ENCODE measurements at regions not wholly inside any gene's neighbourhood (a gene's known extent, or its start where the extent isn't known, plus 50 kb on each side); places are given as distances from the start of the nearest gene placed in this dataset.
A peak's percentile ranks its signal among the peaks of the same experiment; 100 is the strongest.

DNA sequence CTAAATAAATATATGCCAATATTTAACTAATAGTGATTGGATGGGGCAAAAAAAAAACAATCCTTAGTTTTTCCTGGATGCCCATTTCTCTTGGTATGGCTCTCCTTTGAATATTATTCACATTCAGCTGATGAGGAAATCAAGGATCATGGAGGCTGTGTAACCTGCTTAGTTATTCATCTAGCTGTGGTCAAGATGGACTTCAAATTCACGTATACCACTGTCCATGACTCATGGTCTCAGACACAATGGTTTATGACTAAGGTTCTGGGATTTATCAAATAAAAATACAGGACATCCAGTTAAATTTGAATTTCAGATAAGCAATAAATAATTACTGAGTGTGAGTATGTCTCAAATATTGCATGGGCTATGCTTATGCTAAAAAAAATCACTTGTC lies 191.5 kb upstream of the CELF2 start:
- no peak overlapping the region for H3K14ac ChIP-seq (replicated peaks; ENCODE audit: low read depth, low read length)
- no peak overlapping the region for H2AFZ ChIP-seq (replicated peaks; ENCODE audit: low read length, poor library complexity)
- no peak overlapping the region for H3K27ac ChIP-seq (ENCODE audit: insufficient read depth, low read length)
- H2BK120ac ChIP-seq (ENCODE audit: low read depth, low read length): 0 out of 2 replicates have a peak overlapping the region, but pooled peaks have one; percentile 5
- H3K9ac ChIP-seq (ENCODE audit: low read depth, low read length): no peak overlapping the region
- H3K79me1 ChIP-seq (ENCODE audit: low read depth in 1 of 2, low read length in 2 of 2): no peaks in the 10 kb centered on the region
- no peak overlapping the region for H4K8ac ChIP-seq (ENCODE audit: low read depth in 2 of 2, low read length in 2 of 2)
- no peak overlapping the region; the same call in 1 of the 2 replicates for H4K5ac ChIP-seq (ENCODE audit: low read depth, low read length)
- no TSS peak for BruUV-seq (replicated peaks)
- H2BK15ac ChIP-seq (ENCODE audit: low read depth, low read length): 0 out of 3 replicates have a peak overlapping the region, but pooled peaks have one; percentile 36
- H3K23ac ChIP-seq (ENCODE audit: low read depth, low read length): no peak overlapping the region
- H3K27me3 ChIP-seq (ENCODE audit: control insufficient read depth, insufficient read depth, low read length): no peaks in the 10 kb centered on the region
- dilution Hi-C loops (cut with HindIII; ENCODE audit: low sequenced_read_pairs, unreplicated experiment): no loop called here
- no peak overlapping the region for H4K91ac ChIP-seq (ENCODE audit: insufficient read depth, low read depth, low read length)
- H2AK5ac ChIP-seq (ENCODE audit: low read depth, low read length): no peak overlapping the region
- peak overlapping the region; percentile 34; the same call in 1 of the 2 replicates for H3K18ac ChIP-seq (ENCODE audit: low read depth, low read length)
- peak overlapping the region; percentile 98 for H2BK5ac ChIP-seq (ENCODE audit: low read depth, low read length, poor library complexity, severe bottlenecking)
- ChIA-PET POLR2A (ENCODE audit: unreplicated experiment) (no interaction called here), CTCF (no interaction called here)
- intact Hi-C loops (cut with micrococcal nuclease): loop anchor here (5.0 kb wide), 1 partner anchor 39 kb away; no protein-coding TSS in a partner anchor
- peak overlapping the region; percentile 66; the same call in 1 of the 2 replicates for H2BK20ac ChIP-seq (ENCODE audit: low read depth, low read length)
- peaks cover 10% of the 10 kb centered on the region for H3K9me1 ChIP-seq (ENCODE audit: insufficient read depth, low read length)
- H3K4ac ChIP-seq (ENCODE audit: low read depth, low read length): no peak overlapping the region
- no peak overlapping the region for H3K4me2 ChIP-seq (ENCODE audit: low read depth, low read length)
- WGBS, 2 experiments (ENCODE audit: extremely low coverage in 2 of 2, insufficient read length in 1 of 2): no CpG with 5 or more reads among the region's 1 CpG
- TF ChIP-seq RCOR1 (IDR thresholded peaks at IDR 0.05; ENCODE audit: insufficient replicate concordance, low read length): no peak
- no peak for TF ChIP-seq NFE2L2 (IDR thresholded peaks at IDR 0.05; ENCODE audit: low read depth, low read length)
- TF ChIP-seq MAZ (IDR thresholded peaks at IDR 0.05; ENCODE audit: borderline replicate concordance, low read depth, low read length): no peak
- TF ChIP-seq RFX5 (IDR thresholded peaks at IDR 0.05; ENCODE audit: low read depth, low read length): no peak
- TF ChIP-seq FOS (IDR thresholded peaks at IDR 0.05; ENCODE audit: low read depth, low read length): peak; percentile 90
- no peak for TF ChIP-seq RAD21 (IDR thresholded peaks at IDR 0.05; ENCODE audit: low read length)
- TF ChIP-seq CEBPB (IDR thresholded peaks at IDR 0.05; ENCODE audit: low read depth, low read length): peak; percentile 91
- TF ChIP-seq MXI1 (IDR thresholded peaks at IDR 0.05; ENCODE audit: borderline replicate concordance, low read depth, low read length): no peak
- TF ChIP-seq MAFK (IDR thresholded peaks at IDR 0.05; ENCODE audit: low read depth, low read length): no peak
- TF ChIP-seq POLR2A (IDR thresholded peaks at IDR 0.05; ENCODE audit: low read depth, low read length): no peak
- TF ChIP-seq BHLHE40 (IDR thresholded peaks at IDR 0.05; ENCODE audit: low read depth, low read length): peak; percentile 63; the same call in 1 of the 2 replicates
- no peak for TF ChIP-seq CHD1 (IDR thresholded peaks at IDR 0.05; ENCODE audit: low read depth, low read length)
- TF ChIP-seq, protein P1, sequence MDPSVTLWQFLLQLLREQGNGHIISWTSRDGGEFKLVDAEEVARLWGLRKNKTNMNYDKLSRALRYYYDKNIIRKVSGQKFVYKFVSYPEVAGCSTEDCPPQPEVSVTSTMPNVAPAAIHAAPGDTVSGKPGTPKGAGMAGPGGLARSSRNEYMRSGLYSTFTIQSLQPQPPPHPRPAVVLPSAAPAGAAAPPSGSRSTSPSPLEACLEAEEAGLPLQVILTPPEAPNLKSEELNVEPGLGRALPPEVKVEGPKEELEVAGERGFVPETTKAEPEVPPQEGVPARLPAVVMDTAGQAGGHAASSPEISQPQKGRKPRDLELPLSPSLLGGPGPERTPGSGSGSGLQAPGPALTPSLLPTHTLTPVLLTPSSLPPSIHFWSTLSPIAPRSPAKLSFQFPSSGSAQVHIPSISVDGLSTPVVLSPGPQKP (IDR thresholded peaks at IDR 0.05; ENCODE audit: borderline replicate concordance, low read depth, low read length): no peak
- H3K4me1 ChIP-seq (ENCODE audit: control insufficient read depth, insufficient read depth, low read length): peaks cover 16% of the 10 kb centered on the region
- no peaks in the 10 kb centered on the region for H4K20me1 ChIP-seq (ENCODE audit: insufficient read depth, low read length)
- H3K36me3 ChIP-seq (ENCODE audit: control insufficient read depth, insufficient read depth, low read length): no peaks in the 10 kb centered on the region
- H3K56ac ChIP-seq (ENCODE audit: extremely low read depth, insufficient read depth, low read length): no peak overlapping the region
- H3K4me3 ChIP-seq (ENCODE audit: insufficient read depth, low read depth, low read length): no peak overlapping the region
- no peaks in the 10 kb centered on the region for H3K9me3 ChIP-seq (ENCODE audit: control insufficient read depth, insufficient read depth, low read length)
- no peak overlapping the region for H2AK9ac ChIP-seq (replicated peaks; ENCODE audit: low read depth, low read length, poor library complexity)
- DNase-seq (peak; percentile 97), ATAC-seq (ENCODE audit: low read depth) (no peak)
- in situ Hi-C loops (cut with MboI; ENCODE audit: low sequenced_read_pairs): no loop called here

All from IMR-90 (cell line).